K562 (cell line): ENCODE measurements at regions not wholly inside any gene's neighbourhood (a gene's known extent, or its start where the extent isn't known, plus 50 kb on each side); places are given as distances from the start of the nearest gene placed in this dataset.

ENCODE experiments used
- CSDE1 ChIP-seq, 2 experiments: fragments of 450-650 bp; IDR thresholded peaks; 2 replicates each; pipeline ENCODE4 v1.6.1; 2016; ENCODE audit warnings: mild to moderate bottlenecking in 1 of 2
- CTBP1 ChIP-seq: fragments of 450-650 bp; IDR thresholded peaks from 2 replicates; pipeline ENCODE4 v1.6.1; 2016; ENCODE audit warnings: borderline replicate concordance
- ETS2 ChIP-seq: IDR thresholded peaks from 2 replicates; pipeline ENCODE4 v1.6.1; 2016; ENCODE audit warnings: borderline replicate concordance, missing genetic modification characterization, mild to moderate bottlenecking, moderate library complexity, missing compliant biosample characterization; ENCODE audit not compliant: poor library complexity, severe bottlenecking
- GTF2A2 ChIP-seq: IDR thresholded peaks from 2 replicates; pipeline ENCODE4 v1.6.1; 2016; ENCODE audit warnings: mild to moderate bottlenecking, missing genetic modification characterization, missing compliant biosample characterization
- HNRNPL ChIP-seq: fragments of 200-400 bp; formaldehyde crosslinking; IDR thresholded peaks from 2 replicates; pipeline ENCODE4 v1.6.1; 2017; ENCODE audit warnings: low read depth, mild to moderate bottlenecking, low read length
- POLR2B ChIP-seq: fragments of 450-650 bp; IDR thresholded peaks from 2 replicates; pipeline ENCODE4 v1.6.1; 2018; ENCODE audit warnings: low read depth; ENCODE audit not compliant: partially characterized antibody
- RFX5 ChIP-seq: IDR thresholded peaks from 2 replicates; pipeline ENCODE4 v1.6.1; 2011; ENCODE audit warnings: low read depth, mild to moderate bottlenecking, improper control_type of control experiment, low read length
- RHOXF2B ChIP-seq: fragments of 250-450 bp; sonication (Bioruptor Pico); conservative IDR thresholded peaks from 2 replicates; pipeline ENCODE4 v1.5.1; 2021
- SAFB ChIP-seq: fragments of 200-400 bp; formaldehyde crosslinking; IDR thresholded peaks from 2 replicates; pipeline ENCODE4 v1.6.1; 2017; ENCODE audit warnings: low read depth, low read length, borderline replicate concordance
- SAFB2 ChIP-seq: fragments of 200-400 bp; formaldehyde crosslinking; IDR thresholded peaks from 2 replicates; pipeline ENCODE4 v1.6.1; 2018; ENCODE audit warnings: borderline replicate concordance, low read length, low read depth, moderate library complexity; ENCODE audit not compliant: severe bottlenecking
- ZBTB17 ChIP-seq: fragments of 450-650 bp; formaldehyde crosslinking; IDR thresholded peaks from 2 replicates; pipeline ENCODE4 v1.4.0; 2020; ENCODE audit warnings: mild to moderate bottlenecking
- ZNF79 ChIP-seq: fragments of 250-450 bp; sonication (Bioruptor Pico); IDR thresholded peaks from 2 replicates; pipeline ENCODE4 v1.4.0; 2020; ENCODE audit warnings: low read depth, mild to moderate bottlenecking, moderate library complexity
- TF ChIP-seq, protein P1 (sequence below): IDR thresholded peaks from 2 replicates; pipeline ENCODE4 v1.6.1; 2012; ENCODE audit warnings: low read depth, low read length, improper control_type of control experiment, borderline replicate concordance
- TF ChIP-seq, protein P2 (sequence below): fragments of 250-450 bp; sonication (Bioruptor Pico); IDR thresholded peaks from 2 replicates; pipeline ENCODE4 v1.5.0; 2020; ENCODE audit warnings: mild to moderate bottlenecking, borderline replicate concordance
- TF ChIP-seq, protein P3 (sequence below): fragments of 250-450 bp; sonication (Bioruptor Pico); IDR thresholded peaks from 2 replicates; pipeline ENCODE4 v1.8.0; 2022; ENCODE audit warnings: inconsistent platforms
- TF ChIP-seq, protein P4 (sequence below): fragments of 250-450 bp; sonication (Bioruptor Pico); IDR thresholded peaks from 2 replicates; pipeline ENCODE4 v1.5.0; 2022; ENCODE audit warnings: mild to moderate bottlenecking
- TF ChIP-seq, protein P5 (sequence below): fragments of 450-650 bp; formaldehyde crosslinking; IDR thresholded peaks from 2 replicates; pipeline ENCODE4 v1.4.0; 2022; ENCODE audit warnings: mild to moderate bottlenecking, moderate library complexity

DNA sequence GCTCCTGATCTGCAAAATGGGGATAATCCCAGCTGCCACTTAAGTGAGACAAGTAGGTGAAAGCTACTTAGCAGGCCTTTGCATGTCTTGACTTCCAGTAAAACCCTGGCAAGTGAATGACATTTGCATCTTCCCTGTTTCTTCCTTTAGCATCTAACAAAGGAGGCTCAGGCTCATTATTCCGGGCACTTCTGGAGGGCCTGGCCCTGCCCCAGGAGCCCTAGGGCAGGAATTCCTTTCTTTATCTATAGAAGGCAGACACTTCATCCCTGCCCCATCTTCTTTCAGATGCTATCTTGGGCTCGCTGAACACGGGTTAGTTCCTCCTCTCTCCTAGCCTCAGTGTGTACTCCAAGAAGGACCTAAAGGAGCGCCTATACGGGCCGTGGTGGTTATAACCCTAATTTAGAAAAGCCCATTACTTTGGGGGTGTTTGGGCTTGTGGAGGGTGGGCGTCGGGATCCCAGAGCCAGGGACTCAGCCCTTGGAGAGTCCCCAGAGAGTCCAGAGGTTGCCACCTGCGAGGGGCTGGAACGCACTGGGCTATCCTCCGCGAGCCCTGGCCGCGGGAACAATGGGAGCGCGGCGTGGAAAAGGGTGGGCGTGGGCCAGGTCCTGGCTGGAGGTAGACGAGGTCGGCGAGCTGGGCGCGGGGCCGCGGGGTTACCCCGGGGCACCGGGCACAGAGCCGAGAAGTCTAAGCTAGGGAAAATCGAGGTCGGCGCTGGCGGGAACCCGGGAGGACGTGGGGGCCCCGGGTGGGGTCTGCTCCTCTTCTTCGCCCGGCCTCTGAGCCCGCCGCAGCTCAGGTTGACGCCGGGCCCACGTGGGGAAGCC is 62.8 kb upstream of the EPB41L1 start (continued):
- TF ChIP-seq POLR2B = no peak
- TF ChIP-seq, protein P1, sequence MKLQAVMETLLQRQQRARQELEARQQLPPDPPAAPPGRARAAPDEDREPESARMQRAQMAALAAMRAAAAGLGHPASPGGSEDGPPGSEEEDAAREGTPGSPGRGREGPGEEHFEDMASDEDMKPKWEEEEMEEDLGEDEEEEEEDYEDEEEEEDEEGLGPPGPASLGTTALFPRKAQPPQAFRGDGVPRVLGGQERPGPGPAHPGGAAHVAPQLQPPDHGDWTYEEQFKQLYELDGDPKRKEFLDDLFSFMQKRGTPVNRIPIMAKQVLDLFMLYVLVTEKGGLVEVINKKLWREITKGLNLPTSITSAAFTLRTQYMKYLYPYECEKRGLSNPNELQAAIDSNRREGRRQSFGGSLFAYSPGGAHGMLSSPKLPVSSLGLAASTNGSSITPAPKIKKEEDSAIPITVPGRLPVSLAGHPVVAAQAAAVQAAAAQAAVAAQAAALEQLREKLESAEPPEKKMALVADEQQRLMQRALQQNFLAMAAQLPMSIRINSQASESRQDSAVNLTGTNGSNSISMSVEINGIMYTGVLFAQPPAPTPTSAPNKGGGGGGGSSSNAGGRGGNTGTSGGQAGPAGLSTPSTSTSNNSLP = no peak
- TF ChIP-seq, protein P2, sequence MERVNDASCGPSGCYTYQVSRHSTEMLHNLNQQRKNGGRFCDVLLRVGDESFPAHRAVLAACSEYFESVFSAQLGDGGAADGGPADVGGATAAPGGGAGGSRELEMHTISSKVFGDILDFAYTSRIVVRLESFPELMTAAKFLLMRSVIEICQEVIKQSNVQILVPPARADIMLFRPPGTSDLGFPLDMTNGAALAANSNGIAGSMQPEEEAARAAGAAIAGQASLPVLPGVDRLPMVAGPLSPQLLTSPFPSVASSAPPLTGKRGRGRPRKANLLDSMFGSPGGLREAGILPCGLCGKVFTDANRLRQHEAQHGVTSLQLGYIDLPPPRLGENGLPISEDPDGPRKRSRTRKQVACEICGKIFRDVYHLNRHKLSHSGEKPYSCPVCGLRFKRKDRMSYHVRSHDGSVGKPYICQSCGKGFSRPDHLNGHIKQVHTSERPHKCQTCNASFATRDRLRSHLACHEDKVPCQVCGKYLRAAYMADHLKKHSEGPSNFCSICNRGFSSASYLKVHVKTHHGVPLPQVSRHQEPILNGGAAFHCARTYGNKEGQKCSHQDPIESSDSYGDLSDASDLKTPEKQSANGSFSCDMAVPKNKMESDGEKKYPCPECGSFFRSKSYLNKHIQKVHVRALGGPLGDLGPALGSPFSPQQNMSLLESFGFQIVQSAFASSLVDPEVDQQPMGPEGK = no peak
- no peak for TF ChIP-seq CSDE1 (IDR thresholded peaks at IDR 0.05)
- TF ChIP-seq SAFB2 = no peak
- no peak for TF ChIP-seq ETS2
- TF ChIP-seq RHOXF2B (CRISPR knock-in tag) = no peak
- peak; percentile 84 for TF ChIP-seq CTBP1
- peak; percentile 55; the same call in 1 of the 2 replicates for TF ChIP-seq SAFB
- TF ChIP-seq, protein P3, sequence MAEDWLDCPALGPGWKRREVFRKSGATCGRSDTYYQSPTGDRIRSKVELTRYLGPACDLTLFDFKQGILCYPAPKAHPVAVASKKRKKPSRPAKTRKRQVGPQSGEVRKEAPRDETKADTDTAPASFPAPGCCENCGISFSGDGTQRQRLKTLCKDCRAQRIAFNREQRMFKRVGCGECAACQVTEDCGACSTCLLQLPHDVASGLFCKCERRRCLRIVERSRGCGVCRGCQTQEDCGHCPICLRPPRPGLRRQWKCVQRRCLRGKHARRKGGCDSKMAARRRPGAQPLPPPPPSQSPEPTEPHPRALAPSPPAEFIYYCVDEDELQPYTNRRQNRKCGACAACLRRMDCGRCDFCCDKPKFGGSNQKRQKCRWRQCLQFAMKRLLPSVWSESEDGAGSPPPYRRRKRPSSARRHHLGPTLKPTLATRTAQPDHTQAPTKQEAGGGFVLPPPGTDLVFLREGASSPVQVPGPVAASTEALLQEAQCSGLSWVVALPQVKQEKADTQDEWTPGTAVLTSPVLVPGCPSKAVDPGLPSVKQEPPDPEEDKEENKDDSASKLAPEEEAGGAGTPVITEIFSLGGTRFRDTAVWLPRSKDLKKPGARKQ (CRISPR knock-in tag) = no peak
- no peak for TF ChIP-seq RFX5
- TF ChIP-seq, protein P4, sequence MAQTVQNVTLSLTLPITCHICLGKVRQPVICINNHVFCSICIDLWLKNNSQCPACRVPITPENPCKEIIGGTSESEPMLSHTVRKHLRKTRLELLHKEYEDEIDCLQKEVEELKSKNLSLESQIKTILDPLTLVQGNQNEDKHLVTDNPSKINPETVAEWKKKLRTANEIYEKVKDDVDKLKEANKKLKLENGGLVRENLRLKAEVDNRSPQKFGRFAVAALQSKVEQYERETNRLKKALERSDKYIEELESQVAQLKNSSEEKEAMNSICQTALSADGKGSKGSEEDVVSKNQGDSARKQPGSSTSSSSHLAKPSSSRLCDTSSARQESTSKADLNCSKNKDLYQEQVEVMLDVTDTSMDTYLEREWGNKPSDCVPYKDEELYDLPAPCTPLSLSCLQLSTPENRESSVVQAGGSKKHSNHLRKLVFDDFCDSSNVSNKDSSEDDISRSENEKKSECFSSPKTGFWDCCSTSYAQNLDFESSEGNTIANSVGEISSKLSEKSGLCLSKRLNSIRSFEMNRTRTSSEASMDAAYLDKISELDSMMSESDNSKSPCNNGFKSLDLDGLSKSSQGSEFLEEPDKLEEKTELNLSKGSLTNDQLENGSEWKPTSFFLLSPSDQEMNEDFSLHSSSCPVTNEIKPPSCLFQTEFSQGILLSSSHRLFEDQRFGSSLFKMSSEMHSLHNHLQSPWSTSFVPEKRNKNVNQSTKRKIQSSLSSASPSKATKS (CRISPR knock-in tag) = no peak
- TF ChIP-seq, protein P5, sequence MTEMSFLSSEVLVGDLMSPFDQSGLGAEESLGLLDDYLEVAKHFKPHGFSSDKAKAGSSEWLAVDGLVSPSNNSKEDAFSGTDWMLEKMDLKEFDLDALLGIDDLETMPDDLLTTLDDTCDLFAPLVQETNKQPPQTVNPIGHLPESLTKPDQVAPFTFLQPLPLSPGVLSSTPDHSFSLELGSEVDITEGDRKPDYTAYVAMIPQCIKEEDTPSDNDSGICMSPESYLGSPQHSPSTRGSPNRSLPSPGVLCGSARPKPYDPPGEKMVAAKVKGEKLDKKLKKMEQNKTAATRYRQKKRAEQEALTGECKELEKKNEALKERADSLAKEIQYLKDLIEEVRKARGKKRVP (CRISPR knock-in tag) = no peak
- TF ChIP-seq ZNF79 (CRISPR knock-in tag) = no peak
- TF ChIP-seq GTF2A2 (tag) = no peak
- TF ChIP-seq ZBTB17 (CRISPR knock-in tag) = no peak
- TF ChIP-seq HNRNPL = 0 out of 2 replicates have a peak, but pooled peaks have one; percentile 40
